Suppressor macrophage (primary cell): ENCODE measurements at regions not wholly inside any gene's neighbourhood (a gene's known extent, or its start where the extent isn't known, plus 50 kb on each side); places are given as distances from the start of the nearest gene placed in this dataset.
A peak's percentile ranks its signal among the peaks of the same experiment; 100 is the strongest.
"Not testable (repeated sequence)": the region's sequence is repeated elsewhere in the genome, so short reads cannot be mapped to it uniquely, and the experiment has no call there.

Experiments
- DNase-seq, 4 experiments: peaks; one replicate each; pipeline ENCODE4 v3.0.0-alpha.2; 2020 to 2022

GRCh38 chr6:6091608-6092002 is 84.9 kb upstream of the NRN1 start:
- no peak for DNase-seq

GRCh38 chr6:6090861-6091607 is 84.3 kb upstream of the NRN1 start:
- no peak for DNase-seq

GRCh38 chr6:6085928-6086668 is 79.4 kb upstream of the NRN1 start:
- peak; percentile 34 to 73 (median 64) for DNase-seq

- DNase-seq: no peak
Observed at GRCh38 chr6:6080975-6081374, 74.2 kb upstream of the NRN1 start.

GRCh38 chr6:6074190-6074589 is 67.5 kb upstream of the NRN1 start:
- DNase-seq: peak in 1 of 4 experiments; percentile 3

- DNase-seq: not testable (repeated sequence)
Observed at GRCh38 chr6:6068157-6068556, 61.4 kb upstream of the NRN1 start.

GRCh38 chr6:6058054-6058444 is 51.3 kb upstream of the NRN1 start:
- DNase-seq: no peak

- DNase-seq: peak; percentile 63 to 86 (median 78)
Observed at GRCh38 chr6:6057442-6058053, 50.8 kb upstream of the NRN1 start.
